Lung (tissue), 11 donors: ENCODE measurements at regions not wholly inside any gene's neighbourhood (a gene's known extent, or its start where the extent isn't known, plus 50 kb on each side); places are given as distances from the start of the nearest gene placed in this dataset.

Experiments used
- ATAC-seq: fragments of 200-7000 bp; cut with Tn5 transposase; one replicate; pipeline ENCODE4 v1.9.1; 2020; ENCODE audit warnings: moderate number of reproducible peaks; ENCODE audit not compliant: insufficient read depth, low FRiP score
- DNase-seq, 3 donors: peaks; one replicate each; pipeline ENCODE4 v3.0.0-alpha.2; 2013 to 2017
- H3K27ac ChIP-seq, 2 donors: one replicate each; pipeline ENCODE4 v1.5.1; 2013; ENCODE audit warnings: mild to moderate bottlenecking in 2 of 2, moderate library complexity in 2 of 2, control low read depth in 1 of 2, inconsistent platforms in 1 of 2, low read depth in 1 of 2, low read length in 1 of 2
- H3K27me3 ChIP-seq, 3 donors: one replicate each; pipeline ENCODE4 v1.5.1; 2013; ENCODE audit warnings: low read length in 2 of 3; ENCODE audit not compliant: control insufficient read depth in 3 of 3, insufficient read depth in 3 of 3
- H3K36me3 ChIP-seq, 4 donors: one replicate each; pipeline ENCODE4 v1.5.1; 2013; ENCODE audit warnings: low read length in 4 of 4, mild to moderate bottlenecking in 1 of 4, moderate library complexity in 1 of 4; ENCODE audit not compliant: control insufficient read depth in 4 of 4, insufficient read depth in 4 of 4
- H3K4me1 ChIP-seq, 5 donors: one replicate each; pipeline ENCODE4 v1.5.1; 2013; ENCODE audit warnings: low read length in 5 of 5, mild to moderate bottlenecking in 2 of 5, moderate library complexity in 1 of 5; ENCODE audit not compliant: control insufficient read depth in 5 of 5, insufficient read depth in 5 of 5
- H3K4me3 ChIP-seq: one replicate; pipeline ENCODE4 v1.5.1; 2013; ENCODE audit warnings: mild to moderate bottlenecking, control low read depth, moderate library complexity
- H3K9ac ChIP-seq, 2 donors: one replicate each; pipeline ENCODE4 v1.5.1; 2013; ENCODE audit warnings: low read length in 2 of 2, control low read depth in 1 of 2; ENCODE audit not compliant: insufficient read depth in 1 of 2
- H3K9me3 ChIP-seq, 4 donors: one replicate each; pipeline ENCODE4 v1.5.1; 2013; ENCODE audit warnings: low read length in 3 of 4, mild to moderate bottlenecking in 1 of 4, moderate library complexity in 1 of 4; ENCODE audit not compliant: control insufficient read depth in 4 of 4, insufficient read depth in 3 of 4
- WGBS, 2 donors: extraction: QIAGEN DNeasy Blood & Tissue Kit; methylation state at CpG; one replicate each; pipeline ENCODE4 v1.1.7; 2013; 5-methylcytosine and 5-hydroxymethylcytosine counted together
- TF ChIP-seq, protein P1 (sequence below): IDR thresholded peaks from 2 replicates; pipeline ENCODE4 v1.5.1; 2012; ENCODE audit warnings: mild to moderate bottlenecking; ENCODE audit errors: control extremely low read depth, extremely low read depth
- donor health status: control.
- donor health status: control.
- donor health status: Bipolar disorder and iron deficiency.
- donor health status: healthy.
- donor health status: DM: yes; HTN: yes; CAD: no.

- TF ChIP-seq, protein P1, sequence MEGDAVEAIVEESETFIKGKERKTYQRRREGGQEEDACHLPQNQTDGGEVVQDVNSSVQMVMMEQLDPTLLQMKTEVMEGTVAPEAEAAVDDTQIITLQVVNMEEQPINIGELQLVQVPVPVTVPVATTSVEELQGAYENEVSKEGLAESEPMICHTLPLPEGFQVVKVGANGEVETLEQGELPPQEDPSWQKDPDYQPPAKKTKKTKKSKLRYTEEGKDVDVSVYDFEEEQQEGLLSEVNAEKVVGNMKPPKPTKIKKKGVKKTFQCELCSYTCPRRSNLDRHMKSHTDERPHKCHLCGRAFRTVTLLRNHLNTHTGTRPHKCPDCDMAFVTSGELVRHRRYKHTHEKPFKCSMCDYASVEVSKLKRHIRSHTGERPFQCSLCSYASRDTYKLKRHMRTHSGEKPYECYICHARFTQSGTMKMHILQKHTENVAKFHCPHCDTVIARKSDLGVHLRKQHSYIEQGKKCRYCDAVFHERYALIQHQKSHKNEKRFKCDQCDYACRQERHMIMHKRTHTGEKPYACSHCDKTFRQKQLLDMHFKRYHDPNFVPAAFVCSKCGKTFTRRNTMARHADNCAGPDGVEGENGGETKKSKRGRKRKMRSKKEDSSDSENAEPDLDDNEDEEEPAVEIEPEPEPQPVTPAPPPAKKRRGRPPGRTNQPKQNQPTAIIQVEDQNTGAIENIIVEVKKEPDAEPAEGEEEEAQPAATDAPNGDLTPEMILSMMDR = no peak
- no peak overlapping the region for H3K4me3 ChIP-seq
- no peak for DNase-seq
- no peak overlapping the region for H3K9ac ChIP-seq
- H3K27ac ChIP-seq = no peak overlapping the region
- H3K4me1 ChIP-seq = peaks cover 0 to 11% (median 4%) of the 10 kb centered on the region in 5 donors
- H3K9me3 ChIP-seq = no peaks in the 10 kb centered on the region
- no peaks in the 10 kb centered on the region for H3K27me3 ChIP-seq
- no peak for ATAC-seq
- no peaks in the 10 kb centered on the region for H3K36me3 ChIP-seq
These were observed 58.6 kb upstream of the WDR75 start for GRCh38 chr2:189382668-189383067.

GRCh38 chr2:189386741-189387140 lies 54.5 kb upstream of the WDR75 start:
- Histone ChIP-seq H3K36me3 (no peaks in the 10 kb centered on the region), H3K27ac (no peak overlapping the region), H3K27me3 (no peaks in the 10 kb centered on the region), H3K4me3 (no peak overlapping the region), H3K9ac (no peak overlapping the region), H3K9me3 (no peaks in the 10 kb centered on the region), H3K4me1 (no peaks in the 10 kb centered on the region)
- TF ChIP-seq, protein P1 = no peak
- no peak for DNase-seq
- 94 to 95% methylated on average over 3 of the region's 3 CpGs for WGBS, 2 donors
- ATAC-seq = no peak

DNA sequence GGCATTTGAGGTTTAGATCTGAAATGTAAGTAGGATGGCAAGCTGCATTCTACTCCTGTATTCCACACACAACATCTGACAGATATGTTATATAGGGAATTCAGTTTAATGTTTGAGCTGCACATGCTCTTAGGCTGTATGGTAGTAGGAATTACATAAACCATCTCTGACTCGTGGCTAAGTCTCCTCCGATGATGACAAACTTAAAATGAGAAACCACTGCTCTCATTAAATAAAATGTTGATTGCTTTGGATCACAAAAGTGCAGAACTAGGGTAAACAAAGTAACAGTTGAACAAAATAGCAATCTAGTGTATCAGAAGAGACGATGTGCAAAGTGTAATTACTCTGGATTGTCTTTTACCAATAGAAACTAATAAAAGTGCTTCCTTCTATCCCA lies 50.1 kb upstream of the WDR75 start:
- TF ChIP-seq, protein P1 = no peak
- H3K27me3 ChIP-seq = no peaks in the 10 kb centered on the region
- no peak for ATAC-seq

More for the DNA sequence above, 50.1 kb upstream of the WDR75 start:
- no peak overlapping the region for H3K4me3 ChIP-seq
- H3K9me3 ChIP-seq = no peaks in the 10 kb centered on the region
- no peak overlapping the region for H3K9ac ChIP-seq
- no peaks in the 10 kb centered on the region for H3K4me1 ChIP-seq
- no peaks in the 10 kb centered on the region for H3K36me3 ChIP-seq
- 83 to 88% methylated on average over 3 of the region's 3 CpGs for WGBS, 2 donors
- H3K27ac ChIP-seq = no peak overlapping the region
- no peak for DNase-seq
